B cell (primary cell): ENCODE measurements at regions not wholly inside any gene's neighbourhood (a gene's known extent, or its start where the extent isn't known, plus 50 kb on each side); places are given as distances from the start of the nearest gene placed in this dataset.

Source experiments
- ATAC-seq: fragments of 200-7000 bp; cut with Tn5 transposase; one replicate; pipeline ENCODE4 v1.10.0; 2021; ENCODE audit warnings: low read depth, mild to moderate bottlenecking, moderate number of reproducible peaks, moderate library complexity
- CTCF ChIA-PET: fragments of 350-600 bp; sonication (Branson Sonifier 250); formaldehyde crosslinking; loops from one replicate; lab custom pipeline; 2021; ENCODE audit warnings: antibody characterized with exemption, inconsistent platforms; lab: Charles Lee
- POLR2A ChIA-PET: fragments of 350-600 bp; sonication (Branson Sonifier 250); formaldehyde crosslinking; loops from one replicate; lab custom pipeline; 2021; ENCODE audit warnings: antibody characterized with exemption; lab: Charles Lee
- DNase-seq: peaks from one replicate; pipeline ENCODE4 v3.0.0; 2013
- H2AFZ ChIP-seq: 2 replicates; pipeline ENCODE4 v1.6.1; 2012; ENCODE audit warnings: mild to moderate bottlenecking, low read depth, low read length; ENCODE audit not compliant: insufficient read depth, poor library complexity, severe bottlenecking
- H3K27ac ChIP-seq, 2 donors: 1 replicate in 1 of 2; 2 replicates in 1 of 2; pipeline ENCODE4 v1.5.1; 2012 to 2013; ENCODE audit warnings: low read length in 2 of 2, mild to moderate bottlenecking in 2 of 2, moderate library complexity in 1 of 2
- H3K27me3 ChIP-seq, 4 experiments: fragments of 200-600 bp in 1 of 4; sonication (generic) in 1 of 4; replicated peaks in 1 of 4; 1 replicate in 2 of 4; 2 replicates in 2 of 4; pipeline versions ENCODE4 v1.6.1 to v1.7.0; 2013 to 2016; ENCODE audit warnings: low read length in 3 of 4, mild to moderate bottlenecking in 2 of 4, mixed read lengths in 1 of 4, moderate library complexity in 1 of 4; ENCODE audit not compliant: insufficient read depth in 4 of 4, control insufficient read depth in 3 of 4; ENCODE audit errors: control extremely low read depth in 1 of 4
- H3K36me3 ChIP-seq, 2 experiments: replicated peaks in 1 of 2; 1 replicate in 1 of 2; 2 replicates in 1 of 2; pipeline versions ENCODE4 v1.6.1 to v1.7.1; 2013; ENCODE audit warnings: low read length in 1 of 2; ENCODE audit not compliant: insufficient read depth in 2 of 2, control insufficient read depth in 1 of 2; ENCODE audit errors: control extremely low read depth in 1 of 2, extremely low read depth in 1 of 2
- H3K4me1 ChIP-seq, 2 donors: fragments of 200-600 bp in 1 of 2; sonication (generic) in 1 of 2; 1 replicate in 1 of 2; 2 replicates in 1 of 2; pipeline versions ENCODE4 v1.5.1 to v1.6.1; 2013 to 2017; ENCODE audit warnings: low read length in 2 of 2; ENCODE audit not compliant: control insufficient read depth in 2 of 2, insufficient read depth in 2 of 2
- H3K4me2 ChIP-seq: replicated peaks from 2 replicates; pipeline ENCODE3; 2012; ENCODE audit warnings: mild to moderate bottlenecking, low read depth, low read length; ENCODE audit not compliant: poor library complexity, severe bottlenecking
- H3K4me3 ChIP-seq, 5 experiments: fragments of 200-600 bp in 1 of 5; sonication (generic) in 1 of 5; 1 replicate in 3 of 5; 2 replicates in 2 of 5; pipeline versions ENCODE4 v1.5.1 to v1.7.0; 2011 to 2016; ENCODE audit warnings: low read length in 4 of 5, mild to moderate bottlenecking in 4 of 5, low read depth in 2 of 5, control low read depth in 1 of 5, moderate library complexity in 1 of 5; ENCODE audit not compliant: insufficient read depth in 1 of 5; ENCODE audit errors: control extremely low read depth in 1 of 5, extremely low read depth in 1 of 5
- H3K79me2 ChIP-seq: fragments of 200-600 bp; sonication (generic); one replicate; pipeline ENCODE4 v1.6.0; 2016; ENCODE audit warnings: low read length; ENCODE audit not compliant: control insufficient read depth, insufficient read depth
- H3K9ac ChIP-seq: fragments of 200-600 bp; sonication (generic); 2 replicates; pipeline ENCODE4 v1.6.1; 2017; ENCODE audit warnings: mild to moderate bottlenecking, low read length, moderate library complexity
- H3K9me3 ChIP-seq, 3 donors: one replicate each; pipeline versions ENCODE4 v1.6.1 to v1.7.1; 2013; ENCODE audit warnings: low read length in 2 of 3; ENCODE audit not compliant: control insufficient read depth in 2 of 3, insufficient read depth in 1 of 3; ENCODE audit errors: control extremely low read depth in 1 of 3
- H4K20me1 ChIP-seq: 2 replicates; pipeline ENCODE4 v1.6.0; 2012; ENCODE audit warnings: mild to moderate bottlenecking, low read length; ENCODE audit not compliant: insufficient read depth, control insufficient read depth, poor library complexity, severe bottlenecking
- H3K27ac Mint-ChIP-seq: one replicate; pipeline ENCODE4 v1.8.0; 2021; ENCODE audit warnings: mixed read lengths
- H3K27me3 Mint-ChIP-seq: one replicate; pipeline ENCODE4 v1.8.0; 2021; ENCODE audit warnings: mixed read lengths
- H3K4me1 Mint-ChIP-seq: one replicate; pipeline ENCODE4 v1.8.0; 2021; ENCODE audit warnings: mixed read lengths
- H3K4me3 Mint-ChIP-seq: one replicate; pipeline ENCODE4 v1.8.0; 2021; ENCODE audit warnings: mixed read lengths
- H3K9me3 Mint-ChIP-seq: one replicate; pipeline ENCODE4 v1.8.0; 2022; ENCODE audit warnings: mixed read lengths; ENCODE audit not compliant: insufficient read depth
- EZH2 ChIP-seq: IDR thresholded peaks from 2 replicates; pipeline ENCODE4 v1.6.1; 2012; ENCODE audit warnings: borderline replicate concordance, low read depth, mild to moderate bottlenecking, moderate library complexity, low read length; ENCODE audit not compliant: insufficient read depth, poor library complexity, severe bottlenecking
- WGBS: methylation state at CpG from one replicate; pipeline ENCODE4 v1.1.5; 2013; ENCODE audit warnings: missing lambda C conversion rate; ENCODE audit not compliant: insufficient coverage; 5-methylcytosine and 5-hydroxymethylcytosine counted together
- intact Hi-C: fragments of 100-400 bp; cut with micrococcal nuclease; formaldehyde crosslinking; loops from one replicate; pipeline ENCODE4 v1.10.0; 2022
- TF ChIP-seq, protein P1 (sequence below): fragments of 200-600 bp; IDR thresholded peaks from one replicate; pipeline ENCODE4 v1.8.0; 2022; ENCODE audit warnings: antibody characterized with exemption, mild to moderate bottlenecking

DNA sequence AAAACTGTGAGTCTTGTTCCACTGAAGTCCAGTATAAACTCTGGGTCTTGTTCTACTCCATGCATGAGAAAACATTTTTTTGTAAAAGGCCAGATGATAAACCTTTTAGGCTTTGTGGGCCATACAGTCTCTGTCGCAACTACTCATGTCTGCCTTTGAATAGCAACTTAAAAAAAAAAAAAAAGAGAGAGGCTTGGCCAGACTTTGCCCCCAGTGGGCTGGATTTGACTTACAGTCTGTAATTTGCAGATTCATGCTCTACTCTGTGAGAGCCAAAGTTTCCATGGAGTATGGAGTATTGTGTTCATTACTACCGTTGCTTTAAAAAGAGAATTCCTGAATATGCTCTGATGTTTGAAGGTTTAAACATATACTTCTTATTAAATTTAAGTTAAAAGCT is 654.9 kb upstream of the PKN2 start:
- no peak for DNase-seq
- H4K20me1 ChIP-seq = no peaks in the 10 kb centered on the region
- no peak overlapping the region for H3K27ac Mint-ChIP-seq

DNA sequence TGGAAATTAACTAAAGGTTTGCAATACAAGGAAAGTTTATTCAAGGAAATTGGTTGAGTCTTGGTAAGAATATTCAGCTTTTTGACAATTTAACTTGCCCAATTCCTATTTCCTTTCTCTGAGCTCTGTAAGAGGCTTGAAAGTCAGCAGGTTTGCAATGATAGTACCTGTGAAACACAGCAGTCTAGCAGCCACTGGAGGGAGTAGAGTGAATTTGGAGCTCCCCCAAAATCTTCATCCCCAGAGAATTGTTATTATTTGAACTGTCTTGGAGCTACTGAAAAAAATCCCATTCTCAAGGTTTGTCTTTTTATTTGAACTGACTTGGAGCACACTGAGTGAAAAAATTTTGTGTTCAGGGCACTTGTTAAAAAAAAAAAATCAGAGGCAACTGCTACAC is 654.2 kb upstream of the PKN2 start:
- no peak for ATAC-seq
- DNase-seq = no peak
- H4K20me1 ChIP-seq = no peaks in the 10 kb centered on the region
- no peak overlapping the region for H3K9ac ChIP-seq
- CTCF ChIA-PET = no interaction called here
- H3K4me1 Mint-ChIP-seq = no peaks in the 10 kb centered on the region
- POLR2A ChIA-PET = no interaction called here
- H3K4me1 ChIP-seq = no peaks in the 10 kb centered on the region
- H3K4me3 ChIP-seq = no peak overlapping the region
- peaks cover 0 to 12% (median 0%) of the 10 kb centered on the region in 4 experiments for H3K27me3 ChIP-seq
- H3K4me3 Mint-ChIP-seq = no peak overlapping the region
- no peak overlapping the region for H3K4me2 ChIP-seq
- H2AFZ ChIP-seq = no peak overlapping the region
- TF ChIP-seq, protein P1, sequence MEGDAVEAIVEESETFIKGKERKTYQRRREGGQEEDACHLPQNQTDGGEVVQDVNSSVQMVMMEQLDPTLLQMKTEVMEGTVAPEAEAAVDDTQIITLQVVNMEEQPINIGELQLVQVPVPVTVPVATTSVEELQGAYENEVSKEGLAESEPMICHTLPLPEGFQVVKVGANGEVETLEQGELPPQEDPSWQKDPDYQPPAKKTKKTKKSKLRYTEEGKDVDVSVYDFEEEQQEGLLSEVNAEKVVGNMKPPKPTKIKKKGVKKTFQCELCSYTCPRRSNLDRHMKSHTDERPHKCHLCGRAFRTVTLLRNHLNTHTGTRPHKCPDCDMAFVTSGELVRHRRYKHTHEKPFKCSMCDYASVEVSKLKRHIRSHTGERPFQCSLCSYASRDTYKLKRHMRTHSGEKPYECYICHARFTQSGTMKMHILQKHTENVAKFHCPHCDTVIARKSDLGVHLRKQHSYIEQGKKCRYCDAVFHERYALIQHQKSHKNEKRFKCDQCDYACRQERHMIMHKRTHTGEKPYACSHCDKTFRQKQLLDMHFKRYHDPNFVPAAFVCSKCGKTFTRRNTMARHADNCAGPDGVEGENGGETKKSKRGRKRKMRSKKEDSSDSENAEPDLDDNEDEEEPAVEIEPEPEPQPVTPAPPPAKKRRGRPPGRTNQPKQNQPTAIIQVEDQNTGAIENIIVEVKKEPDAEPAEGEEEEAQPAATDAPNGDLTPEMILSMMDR = no peak
- TF ChIP-seq EZH2 = no peak
- no peaks in the 10 kb centered on the region for H3K79me2 ChIP-seq
- no peak overlapping the region for H3K27ac Mint-ChIP-seq
- no peaks in the 10 kb centered on the region for H3K9me3 Mint-ChIP-seq
- intact Hi-C loops = no loop called here
- peaks cover 32% of the 10 kb centered on the region for H3K27me3 Mint-ChIP-seq
- H3K9me3 ChIP-seq = no peaks in the 10 kb centered on the region
- no peak overlapping the region for H3K27ac ChIP-seq
- no peaks in the 10 kb centered on the region for H3K36me3 ChIP-seq

More for the DNA sequence above, 654.9 kb upstream of the PKN2 start:
- POLR2A ChIA-PET = no interaction called here
- Mint-ChIP-seq H3K4me3 (no peak overlapping the region), H3K9me3 (no peaks in the 10 kb centered on the region), H3K27me3 (peaks cover 40% of the 10 kb centered on the region), H3K4me1 (no peaks in the 10 kb centered on the region)
- Histone ChIP-seq H3K4me2 (no peak overlapping the region), H2AFZ (no peak overlapping the region), H3K9me3 (no peaks in the 10 kb centered on the region), H3K4me3 (no peak overlapping the region), H3K36me3 (no peaks in the 10 kb centered on the region), H3K4me1 (no peaks in the 10 kb centered on the region), H3K27ac (no peak overlapping the region), H3K79me2 (no peaks in the 10 kb centered on the region), H3K9ac (no peak overlapping the region), H3K27me3 (peaks cover 0 to 12% (median 0%) of the 10 kb centered on the region in 4 experiments)
- no peak for TF ChIP-seq EZH2
- TF ChIP-seq, protein P1 = no peak
- no peak for ATAC-seq
- CTCF ChIA-PET = no interaction called here
- intact Hi-C loops = no loop called here
- 100% methylated on average over 1 of the region's 2 CpGs for WGBS
